H1 (cell line): ENCODE measurements at regions not wholly inside any gene's neighbourhood (a gene's known extent, or its start where the extent isn't known, plus 50 kb on each side); places are given as distances from the start of the nearest gene placed in this dataset.

Source experiments
- CTCF ChIA-PET: fragments of 300-600 bp; sonication (Branson Sonifier 250); formaldehyde crosslinking; loops from one replicate; lab custom pipeline; 2021; ENCODE audit not compliant: partially characterized antibody; lab: Charles Lee
- POLR2A ChIA-PET: fragments of 300-600 bp; sonication (Branson Sonifier 250); formaldehyde crosslinking; loops from one replicate; lab custom pipeline; 2021; ENCODE audit warnings: inconsistent platforms; ENCODE audit not compliant: partially characterized antibody; lab: Charles Lee
- DNase-seq, 2 experiments: peaks; one replicate each; pipeline versions ENCODE4 v3.0.0 to v3.0.0-alpha.2; 2010 to 2022; ENCODE audit warnings: low spot score in 2 of 2, low read depth in 1 of 2, mixed read lengths in 1 of 2
- FAIRE-seq: peaks from 2 replicates; lab custom pipeline; 2011; peaks lifted over from hg19 to GRCh38; lab: Jason Lieb, UNC
- H2AFZ ChIP-seq: 2 replicates; pipeline ENCODE4 v1.8.1; 2012; ENCODE audit warnings: low read length, inconsistent platforms
- H2AK5ac ChIP-seq: 2 replicates; pipeline ENCODE4 v1.6.1; 2013; ENCODE audit warnings: low read depth, low read length
- H2BK120ac ChIP-seq: replicated peaks from 2 replicates; pipeline ENCODE3; 2013; ENCODE audit warnings: low read depth, low read length, inconsistent platforms
- H2BK12ac ChIP-seq: 2 replicates; pipeline ENCODE4 v1.6.1; 2013; ENCODE audit warnings: low read depth, low read length
- H2BK15ac ChIP-seq: 2 replicates; pipeline ENCODE4 v1.6.1; 2013; ENCODE audit warnings: low read length
- H2BK20ac ChIP-seq: 2 replicates; pipeline ENCODE4 v1.6.1; 2013; ENCODE audit warnings: low read length
- H2BK5ac ChIP-seq: 2 replicates; pipeline ENCODE4 v1.6.1; 2013; ENCODE audit warnings: low read depth, low read length
- H3K14ac ChIP-seq: 2 replicates; pipeline ENCODE4 v1.6.1; 2013; ENCODE audit warnings: inconsistent platforms; ENCODE audit not compliant: insufficient read length
- H3K18ac ChIP-seq: 2 replicates; pipeline ENCODE4 v1.6.1; 2013; ENCODE audit warnings: low read length; ENCODE audit errors: extremely low read depth
- H3K23ac ChIP-seq: 2 replicates; pipeline ENCODE4 v1.6.1; 2013; ENCODE audit warnings: inconsistent platforms; ENCODE audit not compliant: insufficient read length
- H3K23me2 ChIP-seq: 2 replicates; pipeline ENCODE4 v1.6.1; 2013; ENCODE audit warnings: low read depth, low read length
- H3K27ac ChIP-seq: 2 replicates; pipeline ENCODE4 v1.6.1; 2011; ENCODE audit warnings: low read depth, low read length, inconsistent platforms
- H3K27me3 ChIP-seq, 4 experiments: replicated peaks in 1 of 4; 1 replicate in 1 of 4; 2 replicates in 3 of 4; pipeline versions ENCODE4 v1.6.1 to v1.8.1; 2011 to 2013; ENCODE audit warnings: low read length in 3 of 4, mild to moderate bottlenecking in 3 of 4, inconsistent platforms in 2 of 4, mixed read lengths in 2 of 4, moderate library complexity in 1 of 4; ENCODE audit not compliant: control insufficient read depth in 3 of 4, insufficient read depth in 3 of 4; ENCODE audit errors: extremely low read depth in 1 of 4
- H3K36me3 ChIP-seq, 4 experiments: 2 replicates each; pipeline versions ENCODE4 v1.6.1 to v1.8.1; 2011 to 2013; ENCODE audit warnings: mild to moderate bottlenecking in 4 of 4, low read length in 3 of 4, moderate library complexity in 2 of 4, control low read depth in 1 of 4, inconsistent platforms in 1 of 4; ENCODE audit not compliant: insufficient read depth in 4 of 4, control insufficient read depth in 2 of 4
- H3K4ac ChIP-seq: replicated peaks from 2 replicates; pipeline ENCODE3; 2013; ENCODE audit warnings: low read length, low read depth, mixed read lengths, inconsistent platforms; ENCODE audit not compliant: insufficient read length
- H3K4me1 ChIP-seq, 4 experiments: replicated peaks in 1 of 4; 1 replicate in 1 of 4; 2 replicates in 3 of 4; pipeline versions ENCODE4 v1.6.1 to v1.8.1; 2011 to 2013; ENCODE audit warnings: low read length in 3 of 4, inconsistent platforms in 2 of 4, mixed read lengths in 1 of 4; ENCODE audit not compliant: insufficient read depth in 4 of 4, control insufficient read depth in 3 of 4
- H3K4me2 ChIP-seq, 2 experiments: 2 replicates each; pipeline versions ENCODE4 v1.6.1 to v1.8.1; 2011 to 2013; ENCODE audit warnings: low read depth in 2 of 2, low read length in 2 of 2, control low read depth in 1 of 2, inconsistent platforms in 1 of 2, mild to moderate bottlenecking in 1 of 2; ENCODE audit not compliant: insufficient read depth in 1 of 2
- H3K4me3 ChIP-seq, 4 experiments: fragments of 200-600, 300-600 bp in 1 of 4; sonication (generic), shearing (Covaris generic), sonication (Bioruptor Twin) in 1 of 4; 2 replicates each; pipeline versions ENCODE4 v1.5.1 to v1.8.1; 2011 to 2016; ENCODE audit warnings: low read length in 4 of 4, low read depth in 3 of 4, control low read depth in 2 of 4, inconsistent platforms in 2 of 4, mild to moderate bottlenecking in 2 of 4, mixed read lengths in 1 of 4, moderate library complexity in 1 of 4; ENCODE audit not compliant: insufficient read depth in 2 of 4; ENCODE audit errors: extremely low read depth in 1 of 4
- H3K56ac ChIP-seq: replicated peaks from 2 replicates; pipeline ENCODE3; 2013; ENCODE audit warnings: low read depth, mild to moderate bottlenecking, mixed read lengths, low read length, inconsistent platforms; ENCODE audit not compliant: insufficient read length
- H3K79me1 ChIP-seq: 2 replicates; pipeline ENCODE4 v1.6.1; 2013; ENCODE audit warnings: low read depth, low read length, control low read depth
- H3K79me2 ChIP-seq, 2 experiments: 2 replicates each; pipeline versions ENCODE4 v1.6.1 to v1.8.1; 2012 to 2013; ENCODE audit warnings: low read length in 2 of 2, mild to moderate bottlenecking in 2 of 2, inconsistent platforms in 1 of 2; ENCODE audit not compliant: insufficient read depth in 2 of 2, control insufficient read depth in 1 of 2
- H3K9ac ChIP-seq, 4 experiments: replicated peaks in 1 of 4; 1 replicate in 1 of 4; 2 replicates in 3 of 4; pipeline versions ENCODE4 v1.6.1 to v1.8.1; 2011 to 2013; ENCODE audit warnings: low read depth in 3 of 4, low read length in 3 of 4, control low read depth in 2 of 4, mild to moderate bottlenecking in 2 of 4, moderate library complexity in 2 of 4, inconsistent platforms in 1 of 4; ENCODE audit errors: extremely low read depth in 1 of 4
- H3K9me3 ChIP-seq, 2 experiments: 2 replicates each; pipeline versions ENCODE4 v1.6.1 to v1.8.1; 2012 to 2013; ENCODE audit warnings: mild to moderate bottlenecking in 2 of 2, moderate library complexity in 2 of 2, control low read depth in 1 of 2, inconsistent platforms in 1 of 2, low read depth in 1 of 2, low read length in 1 of 2, mixed read lengths in 1 of 2; ENCODE audit not compliant: insufficient read depth in 2 of 2
- H4K20me1 ChIP-seq, 2 experiments: replicated peaks in 1 of 2; 2 replicates each; pipeline versions ENCODE3 to v1.8.1; 2011 to 2013; ENCODE audit warnings: inconsistent platforms in 2 of 2, low read length in 2 of 2, mild to moderate bottlenecking in 1 of 2; ENCODE audit not compliant: insufficient read depth in 2 of 2, control insufficient read depth in 1 of 2
- H4K5ac ChIP-seq: 2 replicates; pipeline ENCODE4 v1.6.1; 2013; ENCODE audit warnings: low read length, low read depth, mixed read lengths, inconsistent platforms; ENCODE audit not compliant: insufficient read length
- H4K8ac ChIP-seq: 2 replicates; pipeline ENCODE4 v1.8.0; 2013; ENCODE audit warnings: mild to moderate bottlenecking, moderate library complexity, low read length, inconsistent platforms; ENCODE audit not compliant: insufficient read depth; ENCODE audit errors: extremely low read depth
- H4K91ac ChIP-seq: replicated peaks from 2 replicates; pipeline ENCODE3; 2013; ENCODE audit warnings: low read length, mixed read lengths, inconsistent platforms; ENCODE audit not compliant: insufficient read length
- ATF3 ChIP-seq: IDR thresholded peaks from 2 replicates; pipeline ENCODE4 v1.6.1; 2011; ENCODE audit warnings: low read depth, mild to moderate bottlenecking, low read length; ENCODE audit not compliant: insufficient read depth
- BRCA1 ChIP-seq: IDR thresholded peaks from 2 replicates; pipeline ENCODE4 v1.6.1; 2012; ENCODE audit warnings: low read depth, low read length, improper control_type of control experiment
- CBX5 ChIP-seq: fragments of 300-800, 300-1000 bp; sonication (generic); IDR thresholded peaks from 2 replicates; pipeline ENCODE4 v1.7.1; 2016; ENCODE audit warnings: antibody characterized with exemption, low read length, low read depth
- CHD2 ChIP-seq: IDR thresholded peaks from 2 replicates; pipeline ENCODE4 v1.6.1; 2012; ENCODE audit warnings: low read length, improper control_type of control experiment
- E2F6 ChIP-seq: IDR thresholded peaks from 2 replicates; pipeline ENCODE4 v1.6.1; 2012; ENCODE audit warnings: inconsistent platforms
- EZH2 ChIP-seq: fragments of 200-600 bp; sonication (generic); IDR thresholded peaks from 2 replicates; pipeline ENCODE4 v1.7.1; 2012; ENCODE audit warnings: low read depth, mild to moderate bottlenecking, moderate library complexity, low read length, inconsistent platforms; ENCODE audit not compliant: severe bottlenecking
- GABPA ChIP-seq: IDR thresholded peaks from 2 replicates; pipeline ENCODE4 v1.6.1; 2011; ENCODE audit warnings: mild to moderate bottlenecking, low read length, moderate library complexity, borderline replicate concordance; ENCODE audit not compliant: insufficient read depth
- GTF2F1 ChIP-seq: IDR thresholded peaks from 2 replicates; pipeline ENCODE4 v1.6.1; 2012; ENCODE audit warnings: low read depth, low read length, improper control_type of control experiment, borderline replicate concordance
- HDAC6 ChIP-seq: IDR thresholded peaks from one replicate; pipeline ENCODE4 v1.7.1; 2012; ENCODE audit warnings: low read depth, mild to moderate bottlenecking, inconsistent platforms, low read length, moderate library complexity
- JUND ChIP-seq: IDR thresholded peaks from 2 replicates; pipeline ENCODE4 v1.6.1; 2011; ENCODE audit warnings: mild to moderate bottlenecking, improper control_type of control experiment, low read length
- KDM4A ChIP-seq: IDR thresholded peaks from one replicate; pipeline ENCODE4 v1.7.1; 2012; ENCODE audit warnings: low read depth, mild to moderate bottlenecking, moderate library complexity, low read length, inconsistent platforms; ENCODE audit not compliant: severe bottlenecking
- MAFK ChIP-seq: IDR thresholded peaks from 2 replicates; pipeline ENCODE4 v1.6.1; 2012; ENCODE audit warnings: low read depth, mild to moderate bottlenecking, improper control_type of control experiment, low read length
- NRF1 ChIP-seq: IDR thresholded peaks from 2 replicates; pipeline ENCODE4 v1.6.1; 2011; ENCODE audit warnings: mild to moderate bottlenecking, low read depth, low read length, improper control_type of control experiment
- POU5F1 ChIP-seq: IDR thresholded peaks from 2 replicates; pipeline ENCODE4 v1.6.1; 2011; ENCODE audit warnings: low read depth, mild to moderate bottlenecking, low read length, moderate library complexity
- WGBS, 2 experiments: shearing (Covaris generic) in 1 of 2; methylation state at CpG; one replicate each; pipeline versions ENCODE4 v1.1.6 to v1.1.7; 2013 to 2015; ENCODE audit warnings: low lambda C conversion rate in 2 of 2, mixed read lengths in 2 of 2, inconsistent platforms in 1 of 2, low coverage in 1 of 2, missing lambda C conversion rate in 1 of 2; ENCODE audit not compliant: insufficient replicate concordance in 2 of 2, insufficient coverage in 1 of 2, insufficient read length in 1 of 2; ENCODE audit errors: extremely low coverage in 1 of 2, missing lambda C conversion rate in 1 of 2; 5-methylcytosine and 5-hydroxymethylcytosine counted together

GRCh38 chr5:37975531-37975930 is 135.7 kb upstream of the GDNF start:
- WGBS, 2 experiments: 97% methylated on average over 4 of the region's 4 CpGs; no CpG with 5 or more reads in 1 of the 2 experiments
- Histone ChIP-seq H3K23ac (no peak overlapping the region), H3K27ac (no peak overlapping the region), H2BK120ac (no peak overlapping the region), H3K9me3 (peaks cover 2% of the 10 kb centered on the region in 2 experiments; a peak in 2 of 4 replicates), H2BK15ac (no peak overlapping the region), H4K5ac (no peak overlapping the region), H2BK5ac (no peak overlapping the region), H3K4me1 (no peaks in the 10 kb centered on the region), H3K27me3 (peaks cover 0 to 1% (median 0%) of the 10 kb centered on the region in 4 experiments; a peak in 1 of 7 replicates), H3K4ac (no peak overlapping the region), H3K23me2 (no peaks in the 10 kb centered on the region), H3K36me3 (no peaks in the 10 kb centered on the region), H3K4me3 (no peak overlapping the region), H3K14ac (no peak overlapping the region), H4K20me1 (no peaks in the 10 kb centered on the region), H3K4me2 (no peak overlapping the region), H3K9ac (no peak overlapping the region), H2AK5ac (no peak overlapping the region), H2BK12ac (no peak overlapping the region), H4K91ac (no peak overlapping the region), H3K79me2 (no peaks in the 10 kb centered on the region), H2BK20ac (no peak overlapping the region), H3K56ac (no peak overlapping the region), H3K18ac (no peak overlapping the region), H2AFZ (no peak overlapping the region), H4K8ac (no peak overlapping the region), H3K79me1 (no peaks in the 10 kb centered on the region)
- DNase-seq (no peak), FAIRE-seq (no peak)
- POLR2A ChIA-PET: no interaction called here
- CTCF ChIA-PET: interaction anchor here (1.1 to 1.4 kb wide), 2 partner anchors 10 to 161 kb away, joined by 3 read pairs; no protein-coding TSS in a partner anchor
- TF ChIP-seq HDAC6 (no peak), BRCA1 (no peak), POU5F1 (no peak), E2F6 (no peak), GTF2F1 (no peak), MAFK (no peak), GABPA (no peak), ATF3 (no peak), EZH2 (no peak), CHD2 (no peak), JUND (no peak), NRF1 (no peak), KDM4A (no peak), CBX5 (no peak)
